ENCODE measurements at regions not wholly inside any gene's neighbourhood (a gene's known extent, or its start where the extent isn't known, plus 50 kb on each side); places are given as distances from the start of the nearest gene placed in this dataset.
"Not testable (repeated sequence)": the region's sequence is repeated elsewhere in the genome, so short reads cannot be mapped to it uniquely, and the experiment has no call there.

DNA sequence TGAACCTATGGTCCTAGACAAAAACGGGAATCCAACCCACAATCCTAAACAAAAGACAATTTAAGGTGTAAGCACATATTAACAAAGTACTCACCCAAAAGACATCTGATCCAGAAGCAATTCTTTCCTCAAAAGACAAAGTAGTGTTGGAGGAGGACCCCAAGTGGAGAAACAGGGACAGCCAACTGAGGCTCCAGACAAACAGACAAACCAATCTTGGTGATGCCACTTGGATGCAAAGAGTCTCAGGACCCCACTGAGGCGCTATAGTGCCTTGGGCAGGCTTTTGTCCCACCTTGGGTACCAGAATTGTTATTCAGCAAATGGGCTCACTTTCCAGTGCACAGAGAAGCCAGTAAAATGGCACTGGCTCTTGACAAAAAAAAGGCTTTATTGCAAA, 613.8 kb downstream of the DIPK2A start:
- CTCF ChIA-PET, result no interaction called here
- no peak overlapping the region for H3K4me3 ChIP-seq (ENCODE audit: low read depth, low read length)
- H3K27me3 ChIP-seq (ENCODE audit: control insufficient read depth, insufficient read depth, low read length), result no peaks in the 10 kb centered on the region
- POLR2A ChIA-PET, result no interaction called here
- TF ChIP-seq, protein P1, sequence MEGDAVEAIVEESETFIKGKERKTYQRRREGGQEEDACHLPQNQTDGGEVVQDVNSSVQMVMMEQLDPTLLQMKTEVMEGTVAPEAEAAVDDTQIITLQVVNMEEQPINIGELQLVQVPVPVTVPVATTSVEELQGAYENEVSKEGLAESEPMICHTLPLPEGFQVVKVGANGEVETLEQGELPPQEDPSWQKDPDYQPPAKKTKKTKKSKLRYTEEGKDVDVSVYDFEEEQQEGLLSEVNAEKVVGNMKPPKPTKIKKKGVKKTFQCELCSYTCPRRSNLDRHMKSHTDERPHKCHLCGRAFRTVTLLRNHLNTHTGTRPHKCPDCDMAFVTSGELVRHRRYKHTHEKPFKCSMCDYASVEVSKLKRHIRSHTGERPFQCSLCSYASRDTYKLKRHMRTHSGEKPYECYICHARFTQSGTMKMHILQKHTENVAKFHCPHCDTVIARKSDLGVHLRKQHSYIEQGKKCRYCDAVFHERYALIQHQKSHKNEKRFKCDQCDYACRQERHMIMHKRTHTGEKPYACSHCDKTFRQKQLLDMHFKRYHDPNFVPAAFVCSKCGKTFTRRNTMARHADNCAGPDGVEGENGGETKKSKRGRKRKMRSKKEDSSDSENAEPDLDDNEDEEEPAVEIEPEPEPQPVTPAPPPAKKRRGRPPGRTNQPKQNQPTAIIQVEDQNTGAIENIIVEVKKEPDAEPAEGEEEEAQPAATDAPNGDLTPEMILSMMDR (IDR thresholded peaks at IDR 0.05; ENCODE audit: low read depth, low read length), result no peak
- peaks cover 3% of the 10 kb centered on the region; the same call in 1 of the 2 replicates for H3K9me3 ChIP-seq (ENCODE audit: control insufficient read depth, insufficient read depth, low read length)
- DNase-seq (ENCODE audit: low read depth, low spot score), result no peak
- H3K27ac ChIP-seq (ENCODE audit: low read depth, low read length), result no peak overlapping the region

DNA sequence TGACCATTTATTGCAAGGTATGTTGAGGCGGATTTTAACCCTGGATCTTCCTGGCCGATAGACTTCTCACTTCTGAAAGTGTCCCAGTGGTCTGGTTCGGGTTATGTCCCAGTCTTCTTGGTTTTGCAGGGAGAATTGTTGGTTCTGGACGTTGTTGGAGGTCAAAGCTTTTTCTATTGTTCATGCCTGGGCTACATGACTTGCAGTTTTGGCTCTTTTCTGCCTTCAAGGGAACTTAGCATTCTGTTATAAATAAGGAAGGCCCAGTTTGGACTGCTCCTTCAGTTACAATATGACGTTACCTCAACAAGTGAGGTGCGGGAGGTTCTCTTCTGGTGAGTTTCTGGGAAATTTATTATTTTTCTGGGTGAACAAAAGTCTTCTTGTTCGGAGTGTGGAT, 614.3 kb downstream of the DIPK2A start:
- peaks cover 3% of the 10 kb centered on the region; the same call in 1 of the 2 replicates for H3K9me3 ChIP-seq (ENCODE audit: control insufficient read depth, insufficient read depth, low read length)
- no peak for DNase-seq (ENCODE audit: low read depth, low spot score)
- ChIA-PET POLR2A (no interaction called here), CTCF (no interaction called here)
- H3K27ac ChIP-seq (ENCODE audit: low read depth, low read length), result peak overlapping the region; percentile 42
- TF ChIP-seq, protein P1 (IDR thresholded peaks at IDR 0.05; ENCODE audit: low read depth, low read length), result no peak
- no peaks in the 10 kb centered on the region for H3K27me3 ChIP-seq (ENCODE audit: control insufficient read depth, insufficient read depth, low read length)
- no peak overlapping the region for H3K4me3 ChIP-seq (ENCODE audit: low read depth, low read length)

DNA sequence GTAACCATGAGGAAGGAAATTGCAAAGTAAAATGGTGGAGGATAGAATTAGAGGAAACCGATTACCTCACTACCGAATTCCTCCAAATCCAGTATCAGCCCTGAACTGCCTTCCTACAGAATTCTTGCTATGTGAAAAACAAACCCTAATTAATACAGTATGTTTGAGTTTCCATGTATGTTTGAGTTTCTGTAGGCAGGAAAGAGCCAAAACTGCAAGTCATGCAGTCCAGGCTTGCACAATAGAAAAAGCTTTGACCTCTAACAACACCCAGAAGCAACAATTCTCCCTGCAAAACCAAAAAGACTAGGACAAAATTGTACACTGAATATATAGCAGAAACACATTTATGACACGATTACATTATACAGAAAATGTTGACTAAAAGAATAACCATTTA, 614.8 kb downstream of the DIPK2A start:
- DNase-seq (ENCODE audit: low read depth, low spot score), result peak; percentile 23
- H3K27me3 ChIP-seq (ENCODE audit: control insufficient read depth, insufficient read depth, low read length), result no peaks in the 10 kb centered on the region
- ChIA-PET CTCF (no interaction called here), POLR2A (no interaction called here)
- TF ChIP-seq, protein P1 (IDR thresholded peaks at IDR 0.05; ENCODE audit: low read depth, low read length), result no peak
- peak overlapping the region; percentile 42 for H3K27ac ChIP-seq (ENCODE audit: low read depth, low read length)
- no peak overlapping the region for H3K4me3 ChIP-seq (ENCODE audit: low read depth, low read length)
- H3K9me3 ChIP-seq (ENCODE audit: control insufficient read depth, insufficient read depth, low read length), result peaks cover 3% of the 10 kb centered on the region; the same call in 1 of the 2 replicates

DNA sequence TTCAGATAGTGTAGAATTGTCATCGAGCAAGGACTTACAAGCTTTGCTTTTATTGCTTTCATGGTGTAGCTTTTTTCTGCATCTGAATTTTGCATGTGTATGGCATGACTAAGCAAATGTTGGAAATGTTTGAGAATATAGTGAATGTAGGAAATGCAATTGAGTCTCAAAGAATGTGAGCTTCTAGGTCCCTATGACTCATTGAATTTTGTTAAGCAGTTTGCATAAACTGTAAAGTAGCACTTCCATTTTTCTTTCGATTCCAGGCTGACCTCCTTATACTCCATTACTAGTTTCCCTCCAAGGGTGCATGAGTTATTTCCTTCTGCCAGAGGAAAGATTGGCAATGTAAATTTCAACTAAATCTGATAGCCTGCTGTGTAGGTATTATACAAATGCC, 619.2 kb downstream of the DIPK2A start:
- Histone ChIP-seq H3K9me3 (ENCODE audit: control insufficient read depth, insufficient read depth, low read length) (no peaks in the 10 kb centered on the region), H3K27ac (ENCODE audit: low read depth, low read length) (no peak overlapping the region), H3K27me3 (ENCODE audit: control insufficient read depth, insufficient read depth, low read length) (no peaks in the 10 kb centered on the region), H3K4me3 (ENCODE audit: low read depth, low read length) (no peak overlapping the region; the same call in 1 of the 2 replicates)
- POLR2A ChIA-PET, result interaction anchor here (1.1 kb wide), 1 partner anchor 619 kb away, joined by 8 read pairs; the partner anchor contains the start of gene DIPK2A
- DNase-seq (ENCODE audit: low read depth, low spot score), result peak; percentile 70
- CTCF ChIA-PET, result interaction anchor here (0.6 to 1.3 kb wide), 3 partner anchors 34 to 614 kb away, joined by 3 to 4 read pairs (median 3); no protein-coding TSS in a partner anchor
- TF ChIP-seq, protein P1 (IDR thresholded peaks at IDR 0.05; ENCODE audit: low read depth, low read length), result no peak

DNA sequence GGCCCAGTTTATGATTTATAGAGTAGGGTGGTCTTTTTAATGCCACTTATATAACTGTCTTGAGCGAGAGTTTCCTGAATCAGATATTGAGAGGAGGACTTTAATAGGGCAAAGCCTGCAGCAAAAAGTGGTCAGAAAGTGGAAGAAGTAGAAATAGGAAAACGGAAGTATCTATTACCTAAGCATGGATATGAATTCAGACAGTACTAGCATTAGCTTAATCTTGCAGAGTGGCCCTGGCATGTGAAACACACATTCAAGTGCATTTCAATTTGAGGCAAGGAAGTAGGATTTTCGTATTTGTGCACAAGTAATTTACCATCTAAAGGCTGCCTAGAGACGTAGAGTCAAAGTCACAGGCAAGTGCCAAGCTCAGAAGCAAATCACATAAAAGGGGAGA, 622.3 kb downstream of the DIPK2A start:
- DNase-seq (ENCODE audit: low read depth, low spot score), result no peak
- H3K27ac ChIP-seq (ENCODE audit: low read depth, low read length), result no peak overlapping the region
- H3K27me3 ChIP-seq (ENCODE audit: control insufficient read depth, insufficient read depth, low read length), result no peaks in the 10 kb centered on the region
- TF ChIP-seq, protein P1 (IDR thresholded peaks at IDR 0.05; ENCODE audit: low read depth, low read length), result no peak
- POLR2A ChIA-PET, result no interaction called here
- no peak overlapping the region for H3K4me3 ChIP-seq (ENCODE audit: low read depth, low read length)
- CTCF ChIA-PET, result no interaction called here
- peaks cover 2% of the 10 kb centered on the region; the same call in 1 of the 2 replicates for H3K9me3 ChIP-seq (ENCODE audit: control insufficient read depth, insufficient read depth, low read length)

DNA sequence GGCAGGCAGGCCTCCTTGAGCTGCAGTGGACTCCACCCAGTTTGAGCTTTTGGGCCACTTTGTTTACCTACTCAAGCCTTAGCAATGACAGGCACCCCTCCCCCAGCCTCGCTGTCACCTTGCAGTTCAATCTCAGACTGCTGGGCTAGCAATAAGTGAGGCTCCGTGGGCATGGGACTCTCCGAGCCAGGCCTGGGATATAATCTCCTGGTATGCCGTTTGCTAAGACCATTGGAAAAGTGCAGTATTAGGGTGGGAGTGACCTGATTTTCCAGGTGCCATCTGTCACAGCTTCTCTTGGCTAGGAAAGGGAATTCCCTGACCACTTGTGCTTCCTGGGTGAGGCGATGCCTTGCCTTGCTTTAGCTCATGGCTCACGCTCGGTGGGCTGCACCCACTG, 648.6 kb downstream of the DIPK2A start:
- CTCF ChIA-PET; H3K4me3 ChIP-seq (ENCODE audit: low read depth, low read length); POLR2A ChIA-PET; DNase-seq (ENCODE audit: low read depth, low spot score); H3K9me3 ChIP-seq (ENCODE audit: control insufficient read depth, insufficient read depth, low read length); H3K27me3 ChIP-seq (ENCODE audit: control insufficient read depth, insufficient read depth, low read length); H3K27ac ChIP-seq (ENCODE audit: low read depth, low read length): not testable (repeated sequence)
